Panc1 (cell line): ENCODE measurements at regions not wholly inside any gene's neighbourhood (a gene's known extent, or its start where the extent isn't known, plus 50 kb on each side); places are given as distances from the start of the nearest gene placed in this dataset.

ENCODE experiments used
- ATAC-seq: fragments of 200-7000 bp; cut with Tn5 transposase; 2 replicates; pipeline ENCODE4 v1.9.1; 2020; ENCODE audit warnings: mild to moderate bottlenecking, moderate library complexity
- BruUV-seq: library from RNA; stranded (reverse); fragments of 400-500 nt; replicated peaks from 2 replicates; lab custom pipeline; 2021; lab: Mats Ljungman, UMichigan
- CTCF ChIA-PET: fragments of 300-600 bp; sonication (Branson Sonifier 250); formaldehyde crosslinking; loops from one replicate; lab custom pipeline; 2022; ENCODE audit warnings: antibody characterized with exemption; lab: Charles Lee
- POLR2A ChIA-PET: fragments of 300-600 bp; sonication (Branson Sonifier 250); formaldehyde crosslinking; loops from one replicate; lab custom pipeline; 2022; ENCODE audit warnings: antibody characterized with exemption; lab: Charles Lee
- DNase-seq: peaks from one replicate; pipeline ENCODE4 v3.0.0-alpha.2; 2010; ENCODE audit warnings: low read depth, low spot score
- H3K27ac ChIP-seq: 2 replicates; pipeline ENCODE4 v1.5.1; 2011; ENCODE audit warnings: mild to moderate bottlenecking, low read length, inconsistent platforms
- H3K27me3 ChIP-seq: fragments of 200-500 bp; sonication (Bioruptor generic); 2 replicates; pipeline ENCODE4 v1.6.0; 2014; ENCODE audit warnings: low read length, inconsistent platforms; ENCODE audit not compliant: control insufficient read depth, insufficient read depth
- H3K36me3 ChIP-seq: fragments of 200-500 bp; sonication (Bioruptor generic); 2 replicates; pipeline ENCODE4 v1.5.1; 2014; ENCODE audit warnings: inconsistent platforms, mild to moderate bottlenecking, low read length, moderate library complexity; ENCODE audit not compliant: control insufficient read depth, insufficient read depth
- H3K4me1 ChIP-seq: 2 replicates; pipeline ENCODE4 v1.5.1; 2011; ENCODE audit warnings: inconsistent platforms, mild to moderate bottlenecking, low read length, moderate library complexity; ENCODE audit not compliant: control insufficient read depth, insufficient read depth
- H3K4me3 ChIP-seq, 2 experiments: 2 replicates each; pipeline ENCODE4 v1.5.1; 2011 to 2012; ENCODE audit warnings: low read depth in 2 of 2, low read length in 2 of 2, mild to moderate bottlenecking in 2 of 2, inconsistent platforms in 1 of 2, moderate library complexity in 1 of 2
- H3K9me3 ChIP-seq: fragments of 200-500 bp; sonication (Bioruptor generic); 2 replicates; pipeline ENCODE4 v1.5.1; 2014; ENCODE audit warnings: low read depth, mild to moderate bottlenecking, inconsistent platforms, low read length, moderate library complexity; ENCODE audit not compliant: control insufficient read depth, insufficient read depth
- CTCF ChIP-seq: fragments of 450-650 bp; IDR thresholded peaks from 2 replicates; pipeline ENCODE4 v1.5.1; 2017; ENCODE audit warnings: mild to moderate bottlenecking
- POLR2AphosphoS5 ChIP-seq: IDR thresholded peaks from 2 replicates; pipeline ENCODE4 v1.6.1; 2012; ENCODE audit warnings: mild to moderate bottlenecking, low read depth, low read length, moderate library complexity
- REST ChIP-seq, 2 experiments: IDR thresholded peaks; 2 replicates each; pipeline ENCODE4 v1.6.1; 2011 to 2012; ENCODE audit warnings: low read depth in 2 of 2, control low read depth in 1 of 2, low read length in 1 of 2, mild to moderate bottlenecking in 1 of 2, moderate library complexity in 1 of 2; ENCODE audit not compliant: insufficient read depth in 1 of 2
- SIN3A ChIP-seq: IDR thresholded peaks from 2 replicates; pipeline ENCODE4 v1.6.1; 2012; ENCODE audit warnings: low read depth, mild to moderate bottlenecking, low read length, moderate library complexity, borderline replicate concordance; ENCODE audit not compliant: insufficient read depth
- TCF7L2 ChIP-seq: IDR thresholded peaks from 2 replicates; pipeline ENCODE4 v1.6.1; 2011; ENCODE audit warnings: mild to moderate bottlenecking, low read depth, low read length, inconsistent platforms
- in situ Hi-C: cut with HindIII; loops from 2 replicates; pipeline ENCODE4 v1.10.0; 2016; ENCODE audit warnings: low sequenced_read_pairs, low pct_unique_long_range_greater_than_20kb
- intact Hi-C: fragments of 100-400 bp; cut with micrococcal nuclease; formaldehyde crosslinking; loops from one replicate; pipeline ENCODE4 v1.10.0; 2022; ENCODE audit not compliant: unreplicated experiment

- DNase-seq (no peak), ATAC-seq (no peak)
- Histone ChIP-seq H3K4me1 (peaks cover 9% of the 10 kb centered on the region; the same call in 1 of the 2 replicates), H3K36me3 (no peaks in the 10 kb centered on the region; the same call in 1 of the 2 replicates), H3K27me3 (no peaks in the 10 kb centered on the region), H3K4me3 (no peak overlapping the region), H3K9me3 (no peaks in the 10 kb centered on the region), H3K27ac (no peak overlapping the region; the same call in 1 of the 2 replicates)
- no TSS peak for BruUV-seq
- in situ Hi-C loops (no loop called here), intact Hi-C loops (no loop called here)
- no peak for TF ChIP-seq TCF7L2
- no peak for TF ChIP-seq POLR2AphosphoS5
- no peak for TF ChIP-seq REST (IDR thresholded peaks at IDR 0.05; ENCODE audit: insufficient read depth in 1 of 2, low read depth in 2 of 2, low read length in 1 of 2)
- TF ChIP-seq CTCF = no peak
- TF ChIP-seq SIN3A = no peak
- POLR2A ChIA-PET = no interaction called here
- CTCF ChIA-PET = no interaction called here
Observed at GRCh38 chr13:50352720-50353480, 337.7 kb downstream of the KCNRG start.

- intact Hi-C loops (no loop called here), in situ Hi-C loops (no loop called here)
- Histone ChIP-seq H3K27ac (peak overlapping the region; percentile 51; the same call in 1 of the 2 replicates), H3K4me3 (no peak overlapping the region), H3K36me3 (no peaks in the 10 kb centered on the region; the same call in 1 of the 2 replicates), H3K4me1 (peaks cover 15% of the 10 kb centered on the region; the same call in 1 of the 2 replicates), H3K27me3 (no peaks in the 10 kb centered on the region), H3K9me3 (no peaks in the 10 kb centered on the region)
- BruUV-seq = no TSS peak
- ChIA-PET CTCF (no interaction called here), POLR2A (no interaction called here)
- ATAC-seq (no peak), DNase-seq (no peak)
- no peak for TF ChIP-seq REST (IDR thresholded peaks at IDR 0.05; ENCODE audit: insufficient read depth in 1 of 2, low read depth in 2 of 2, low read length in 1 of 2)
- no peak for TF ChIP-seq TCF7L2
- no peak for TF ChIP-seq SIN3A
- TF ChIP-seq CTCF = no peak
- TF ChIP-seq POLR2AphosphoS5 = no peak
Observed at GRCh38 chr13:50353651-50354415, 338.6 kb downstream of the KCNRG start.
